Activated gamma-delta T cell treated with anti-CD3 and anti-CD28 coated beads, Interleukin-2, amount 50 U/mL, for 16 hours (primary cell): ENCODE measurements at regions not wholly inside any gene's neighbourhood (a gene's known extent, or its start where the extent isn't known, plus 50 kb on each side); places are given as distances from the start of the nearest gene placed in this dataset.

ENCODE experiments used
- DNase-seq: peaks from one replicate; pipeline ENCODE4 v3.0.0-alpha.2; 2020; ENCODE audit warnings: low read depth

- no peak for DNase-seq
Observed at GRCh38 chr9:36462245-36462644, 62.2 kb upstream of the RNF38 start.

- no peak for DNase-seq
Observed at GRCh38 chr9:36461323-36461722, 61.3 kb upstream of the RNF38 start.

GRCh38 chr9:36458430-36458915 is 58.4 kb upstream of the RNF38 start:
- peak; percentile 47 for DNase-seq

- DNase-seq, result no peak
Observed at GRCh38 chr9:36457836-36458429, 57.9 kb upstream of the RNF38 start.

GRCh38 chr9:36456480-36457065 is 56.5 kb upstream of the RNF38 start:
- no peak for DNase-seq

- no peak for DNase-seq
Observed at GRCh38 chr9:36451949-36452348, 51.9 kb upstream of the RNF38 start.

GRCh38 chr9:36450110-36450732 is 50.2 kb upstream of the RNF38 start:
- DNase-seq, result no peak
